HG03442 (cell line): ENCODE measurements at regions not wholly inside any gene's neighbourhood (a gene's known extent, or its start where the extent isn't known, plus 50 kb on each side); places are given as distances from the start of the nearest gene placed in this dataset.
A peak's percentile ranks its signal among the peaks of the same experiment; 100 is the strongest.

Source experiments
- ATAC-seq: cut with Tn5 transposase; IDR thresholded peaks from one replicate; pipeline ENCODE4 v1.9.1; 2021; ENCODE audit warnings: mild to moderate bottlenecking, moderate library complexity; ENCODE audit not compliant: unreplicated experiment

DNA sequence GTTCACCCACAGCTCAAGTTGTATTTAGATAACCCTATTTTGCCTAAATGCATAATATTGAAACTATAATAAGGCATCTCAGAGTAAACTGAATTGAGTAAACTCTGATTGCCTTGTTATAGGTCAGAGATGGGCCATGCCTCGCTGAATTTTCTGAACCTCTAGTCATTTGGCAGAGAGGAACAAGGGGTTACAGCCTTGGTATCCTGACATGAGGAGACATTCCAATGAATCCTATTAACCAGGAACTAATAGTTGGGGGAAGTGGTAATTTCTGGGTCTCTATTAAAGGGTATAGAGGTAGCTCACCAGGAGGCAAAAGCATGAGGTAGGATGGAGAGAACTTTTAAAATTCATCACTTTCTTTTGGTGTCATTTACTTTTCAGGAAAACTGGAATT lies 227.4 kb upstream of the CHST9 start:
- ATAC-seq, result no peak

GRCh38 chr18:27411911-27412310 lies 226.8 kb upstream of the CHST9 start:
- no peak for ATAC-seq

- ATAC-seq, result no peak
Measured at GRCh38 chr18:27411013-27411412, 225.9 kb upstream of the CHST9 start.

- ATAC-seq, result no peak
Measured at GRCh38 chr18:27404855-27405254, 219.7 kb upstream of the CHST9 start.

- ATAC-seq, result no peak
Measured at GRCh38 chr18:27400001-27400400, 214.9 kb upstream of the CHST9 start.

- ATAC-seq, result no peak
Measured at GRCh38 chr18:27395752-27396151, 210.6 kb upstream of the CHST9 start.

- no peak for ATAC-seq
Measured at GRCh38 chr18:27394687-27395086, 209.6 kb upstream of the CHST9 start.

- no peak for ATAC-seq
Measured at GRCh38 chr18:27382567-27383216, 197.6 kb upstream of the CHST9 start.

- ATAC-seq, result peak; percentile 70
Measured at GRCh38 chr18:27378431-27379095, 193.5 kb upstream of the CHST9 start.

- no peak for ATAC-seq
Measured at GRCh38 chr18:27377251-27377650, 192.1 kb upstream of the CHST9 start.

- no peak for ATAC-seq
Measured at GRCh38 chr18:27372386-27372785, 187.3 kb upstream of the CHST9 start.

GRCh38 chr18:27366665-27367064 lies 181.6 kb upstream of the CHST9 start:
- no peak for ATAC-seq

DNA sequence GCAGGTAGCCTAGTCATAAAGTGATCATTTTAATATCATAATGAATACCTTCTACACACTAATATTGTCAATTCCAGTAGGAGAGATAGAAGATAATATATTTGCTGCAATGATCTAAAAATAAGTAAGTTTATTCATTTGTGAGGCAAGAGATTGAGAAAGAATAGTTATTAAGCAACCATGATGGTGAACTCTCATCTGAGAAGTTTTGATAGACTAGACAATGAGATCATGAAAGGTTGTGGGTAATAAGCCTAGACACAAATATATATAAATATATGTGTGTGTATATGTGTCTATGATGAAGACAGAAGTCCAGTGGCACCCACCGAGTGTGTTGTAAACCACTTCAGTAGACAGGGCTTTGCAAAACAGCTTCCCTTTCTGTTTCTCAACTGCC lies 181.0 kb upstream of the CHST9 start:
- no peak for ATAC-seq

- no peak for ATAC-seq
Measured at GRCh38 chr18:27363872-27364271, 178.8 kb upstream of the CHST9 start.

- ATAC-seq, result no peak
Measured at GRCh38 chr18:27361477-27361876, 176.4 kb upstream of the CHST9 start.

GRCh38 chr18:27355308-27355707 lies 170.2 kb upstream of the CHST9 start:
- ATAC-seq, result no peak

GRCh38 chr18:27353273-27353672 lies 168.2 kb upstream of the CHST9 start:
- no peak for ATAC-seq

GRCh38 chr18:27349284-27349882 lies 164.3 kb upstream of the CHST9 start:
- no peak for ATAC-seq

DNA sequence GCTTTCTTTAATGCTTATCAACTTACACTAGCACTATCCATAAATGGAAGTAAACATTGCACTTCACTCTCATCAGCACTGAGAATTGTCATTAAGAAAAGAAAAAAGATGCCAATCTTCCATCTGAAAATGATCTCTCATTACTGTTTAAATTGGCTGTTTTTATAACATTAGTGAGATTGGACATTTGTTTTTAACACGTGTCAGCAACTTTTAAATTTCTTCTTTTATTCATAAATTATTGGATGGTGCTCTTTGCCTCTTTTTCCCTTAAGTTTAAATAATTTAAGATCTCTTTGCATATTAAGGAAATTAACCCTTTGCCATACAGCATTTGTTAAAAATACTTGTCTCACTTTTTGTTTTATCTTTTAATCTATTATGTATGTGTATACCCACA lies 146.5 kb upstream of the CHST9 start:
- ATAC-seq, result no peak

DNA sequence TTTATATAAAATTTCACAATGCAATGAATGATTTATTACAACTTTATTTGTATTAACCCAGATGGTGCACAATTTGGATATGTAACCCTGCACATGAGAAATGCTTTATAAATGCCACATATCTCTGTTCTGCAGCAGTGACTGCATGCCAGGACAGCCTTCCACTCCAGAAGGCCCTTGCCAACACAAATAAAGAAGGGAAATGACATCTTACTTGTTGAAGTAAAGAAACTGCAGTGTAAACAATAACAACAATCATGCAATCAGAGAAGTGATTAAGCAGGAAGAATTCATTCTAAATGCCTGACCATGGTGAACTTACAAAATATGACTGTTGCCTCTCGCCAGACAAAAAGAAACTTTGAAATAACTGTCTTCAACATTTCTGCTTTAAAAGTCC lies 129.9 kb upstream of the CHST9 start:
- ATAC-seq, result no peak

- no peak for ATAC-seq
Measured at GRCh38 chr18:27313678-27314077, 128.6 kb upstream of the CHST9 start.

GRCh38 chr18:27312853-27313252 lies 127.7 kb upstream of the CHST9 start:
- ATAC-seq, result no peak
